GM12878 (cell line): ENCODE measurements at regions not wholly inside any gene's neighbourhood (a gene's known extent, or its start where the extent isn't known, plus 50 kb on each side); places are given as distances from the start of the nearest gene placed in this dataset.

Experiments used
- ATAC-seq: fragments of 200-7000 bp; cut with Tn5 transposase; 3 replicates; pipeline ENCODE4 v1.9.1; 2020; ENCODE audit warnings: mild to moderate bottlenecking, moderate library complexity
- BruUV-seq: library from RNA; stranded (reverse); fragments of 400-500 nt; replicated peaks from 2 replicates; lab custom pipeline; 2021; lab: Mats Ljungman, UMichigan
- CTCF ChIA-PET: fragments of 300-600 bp; sonication (Branson Sonifier 250); formaldehyde crosslinking; extraction: SDS; loops from one replicate; lab custom pipeline; 2021; ENCODE audit warnings: inconsistent platforms; lab: Yijun Ruan, JAX
- POLR2A ChIA-PET: fragments of 350-600 bp; formaldehyde crosslinking; extraction: SDS; loops from one replicate; lab custom pipeline; 2021; ENCODE audit warnings: inconsistent platforms; lab: Charles Lee
- RAD21 ChIA-PET: fragments of 300-600 bp; sonication (Branson Sonifier 250); formaldehyde crosslinking; loops from one replicate; lab custom pipeline; 2023; ENCODE audit warnings: antibody characterized with exemption; ENCODE audit not compliant: unreplicated experiment; lab: Charles Lee
- SMC1A ChIA-PET: fragments of 300-600 bp; sonication (Branson Sonifier 250); formaldehyde crosslinking; loops from one replicate; lab custom pipeline; 2023; ENCODE audit not compliant: unreplicated experiment, uncharacterized antibody; lab: Charles Lee
- DNase-seq: peaks from one replicate; pipeline ENCODE4 v3.0.0-alpha.2; 2011; ENCODE audit warnings: low read depth, low spot score
- FAIRE-seq: peaks from 3 replicates; lab custom pipeline; 2011; peaks lifted over from hg19 to GRCh38; lab: Jason Lieb, UNC
- H2AFZ ChIP-seq: 2 replicates; pipeline ENCODE4 v1.6.0; 2011; ENCODE audit warnings: low read depth, low read length, control low read depth; ENCODE audit not compliant: control insufficient read depth
- H3K27ac ChIP-seq: 2 replicates; pipeline ENCODE4 v1.5.1; 2011; ENCODE audit warnings: control low read depth; ENCODE audit not compliant: control insufficient read depth, insufficient read depth
- H3K27me3 ChIP-seq, 2 experiments: replicated peaks in 1 of 2; 2 replicates each; pipeline versions ENCODE4 v1.6.0 to v1.6.1; 2011; ENCODE audit warnings: low read length in 1 of 2; ENCODE audit not compliant: control insufficient read depth in 2 of 2, insufficient read depth in 2 of 2
- H3K36me3 ChIP-seq, 2 experiments: 2 replicates each; pipeline ENCODE4 v1.5.1; 2011; ENCODE audit warnings: low read length in 1 of 2; ENCODE audit not compliant: control insufficient read depth in 2 of 2, insufficient read depth in 2 of 2
- H3K4me1 ChIP-seq: 2 replicates; pipeline ENCODE4 v1.6.1; 2011; ENCODE audit warnings: mild to moderate bottlenecking, low read length, moderate library complexity, mixed read lengths; ENCODE audit not compliant: control insufficient read depth, insufficient read depth
- H3K4me2 ChIP-seq: 2 replicates; pipeline ENCODE4 v1.6.0; 2011; ENCODE audit warnings: control low read depth; ENCODE audit not compliant: control insufficient read depth, insufficient read depth
- H3K4me3 ChIP-seq: fragments of 200-600 bp; sonication (generic); 2 replicates; pipeline ENCODE4 v1.5.1; 2016
- H3K79me2 ChIP-seq: 2 replicates; pipeline ENCODE4 v1.6.0; 2011; ENCODE audit warnings: low read length; ENCODE audit not compliant: control insufficient read depth, insufficient read depth
- H3K9ac ChIP-seq: 2 replicates; pipeline ENCODE4 v1.8.0; 2011; ENCODE audit warnings: low read length, control low read depth, mixed read lengths; ENCODE audit not compliant: control insufficient read depth, insufficient read depth
- H3K9me3 ChIP-seq: replicated peaks from 3 replicates; pipeline ENCODE4 v1.5.1; 2011; ENCODE audit warnings: mild to moderate bottlenecking, low read length; ENCODE audit not compliant: control insufficient read depth, insufficient read depth
- H4K20me1 ChIP-seq: 2 replicates; pipeline ENCODE4 v1.6.0; 2011; ENCODE audit not compliant: control insufficient read depth, insufficient read depth
- CREM ChIP-seq: IDR thresholded peaks from 2 replicates; pipeline ENCODE4 v1.6.1; 2014; ENCODE audit warnings: antibody characterized with exemption, low read depth
- DPF2 ChIP-seq: fragments of 450-650 bp; IDR thresholded peaks from 2 replicates; pipeline ENCODE4 v1.6.1; 2017; ENCODE audit warnings: mild to moderate bottlenecking
- FOXM1 ChIP-seq: IDR thresholded peaks from 2 replicates; pipeline ENCODE4 v1.6.1; 2012; ENCODE audit warnings: low read depth, mild to moderate bottlenecking, inconsistent platforms, low read length, moderate library complexity
- MEF2A ChIP-seq: IDR thresholded peaks from 2 replicates; pipeline ENCODE4 v1.6.1; 2011; ENCODE audit warnings: low read depth, mild to moderate bottlenecking, low read length, moderate library complexity; ENCODE audit not compliant: insufficient read depth
- MEF2B ChIP-seq: fragments of 450-650 bp; IDR thresholded peaks from 2 replicates; pipeline ENCODE4 v1.6.1; 2018; ENCODE audit warnings: mild to moderate bottlenecking, moderate library complexity; ENCODE audit not compliant: partially characterized antibody, poor library complexity, severe bottlenecking
- PRDM15 ChIP-seq: fragments of 450-650 bp; formaldehyde crosslinking; IDR thresholded peaks from 2 replicates; pipeline ENCODE4 v1.4.0; 2020; ENCODE audit warnings: mild to moderate bottlenecking, moderate library complexity
- SMARCA5 ChIP-seq: fragments of 450-650 bp; IDR thresholded peaks from 2 replicates; pipeline ENCODE4 v1.6.1; 2017; ENCODE audit warnings: mild to moderate bottlenecking
- SREBF2 ChIP-seq: IDR thresholded peaks from 2 replicates; pipeline ENCODE4 v1.6.1; 2012; ENCODE audit warnings: mild to moderate bottlenecking, low read length
- SRF ChIP-seq, 2 experiments: IDR thresholded peaks; 2 replicates each; pipeline ENCODE4 v1.6.1; 2011; ENCODE audit warnings: low read depth in 2 of 2, low read length in 2 of 2, mild to moderate bottlenecking in 1 of 2, moderate library complexity in 1 of 2
- STAT1 ChIP-seq: fragments of 450-650 bp; conservative IDR thresholded peaks from 2 replicates; pipeline ENCODE4 v1.6.1; 2014; ENCODE audit warnings: antibody characterized with exemption, mild to moderate bottlenecking
- TCF12 ChIP-seq: IDR thresholded peaks from 2 replicates; pipeline ENCODE4 v1.6.1; 2011; ENCODE audit warnings: low read depth, mild to moderate bottlenecking, low read length
- ZNF384 ChIP-seq: IDR thresholded peaks from 2 replicates; pipeline ENCODE4 v1.6.1; 2012; ENCODE audit warnings: low read depth, mild to moderate bottlenecking, low read length, improper control_type of control experiment, borderline replicate concordance
- WGBS: methylation state at CpG from one replicate; pipeline ENCODE4 v1.1.6; 2016; ENCODE audit warnings: low lambda C conversion rate; ENCODE audit not compliant: insufficient replicate concordance, insufficient coverage; ENCODE audit errors: missing lambda C conversion rate; 5-methylcytosine and 5-hydroxymethylcytosine counted together
- in situ Hi-C: fragments of 300-500 bp; cut with MboI; formaldehyde crosslinking; loops from 9 replicates; pipeline ENCODE4 v1.14.3; 2018; ENCODE audit warnings: mixed read lengths
- intact Hi-C: fragments of 100-400 bp; cut with micrococcal nuclease; formaldehyde crosslinking; loops from one replicate; pipeline ENCODE4 v1.14.2; 2022; ENCODE audit not compliant: unreplicated experiment
- TF ChIP-seq, protein P1 (sequence below): fragments of 450-650 bp; IDR thresholded peaks from 2 replicates; pipeline ENCODE4 v1.6.1; 2016; ENCODE audit warnings: mild to moderate bottlenecking
- TF ChIP-seq, protein P2 (sequence below): fragments of 450-650 bp; IDR thresholded peaks from 2 replicates; pipeline ENCODE4 v1.6.1; 2016; ENCODE audit warnings: mild to moderate bottlenecking, moderate library complexity, borderline replicate concordance

DNA sequence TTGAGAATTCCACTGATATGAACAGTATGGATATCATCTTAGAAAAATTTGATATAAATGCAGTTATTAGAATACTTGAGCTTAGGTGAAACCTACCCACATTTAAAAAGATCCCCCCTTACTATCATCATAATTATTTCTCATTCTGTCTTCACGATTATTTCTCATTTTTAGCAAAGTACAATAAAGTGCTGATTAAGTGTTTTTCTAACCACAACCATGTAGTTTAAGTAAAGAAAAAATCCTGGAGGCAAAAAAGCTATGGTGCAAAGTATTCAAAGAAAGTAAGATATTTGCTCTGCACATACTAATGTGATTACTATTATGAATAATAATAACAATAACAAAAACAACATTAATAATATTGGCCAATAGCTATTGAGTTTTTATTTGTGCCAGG, 365.6 kb upstream of the PCDH7 start (continued):
- no peak for TF ChIP-seq PRDM15
- TF ChIP-seq, protein P1, sequence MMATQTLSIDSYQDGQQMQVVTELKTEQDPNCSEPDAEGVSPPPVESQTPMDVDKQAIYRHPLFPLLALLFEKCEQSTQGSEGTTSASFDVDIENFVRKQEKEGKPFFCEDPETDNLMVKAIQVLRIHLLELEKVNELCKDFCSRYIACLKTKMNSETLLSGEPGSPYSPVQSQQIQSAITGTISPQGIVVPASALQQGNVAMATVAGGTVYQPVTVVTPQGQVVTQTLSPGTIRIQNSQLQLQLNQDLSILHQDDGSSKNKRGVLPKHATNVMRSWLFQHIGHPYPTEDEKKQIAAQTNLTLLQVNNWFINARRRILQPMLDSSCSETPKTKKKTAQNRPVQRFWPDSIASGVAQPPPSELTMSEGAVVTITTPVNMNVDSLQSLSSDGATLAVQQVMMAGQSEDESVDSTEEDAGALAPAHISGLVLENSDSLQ, result no peak
- TF ChIP-seq SREBF2, result no peak

- ChIA-PET CTCF (no interaction called here), POLR2A (no interaction called here), SMC1A (interaction anchor here (0.6 kb wide), 1 partner anchor 33 kb away, joined by 3 read pairs; no protein-coding TSS in a partner anchor), RAD21 (no interaction called here)
- H3K27me3 ChIP-seq, result no peaks in the 10 kb centered on the region
- no peak overlapping the region for H3K4me3 ChIP-seq
- no TSS peak for BruUV-seq
- no peak overlapping the region for H3K27ac ChIP-seq
- WGBS, result 22% methylated on average over 2 of the region's 2 CpGs
- no peak overlapping the region for H3K9ac ChIP-seq
- H3K4me1 ChIP-seq, result no peaks in the 10 kb centered on the region
- no peaks in the 10 kb centered on the region for H3K36me3 ChIP-seq
- no peaks in the 10 kb centered on the region for H4K20me1 ChIP-seq
- H3K79me2 ChIP-seq, result no peaks in the 10 kb centered on the region
- no peaks in the 10 kb centered on the region for H3K9me3 ChIP-seq
- ATAC-seq (no peak), FAIRE-seq (no peak), DNase-seq (no peak)
- intact Hi-C loops, result no loop called here
- H2AFZ ChIP-seq, result no peak overlapping the region
- no peak overlapping the region for H3K4me2 ChIP-seq
- in situ Hi-C loops, result no loop called here
- TF ChIP-seq MEF2A (no peak), STAT1 (no peak), FOXM1 (no peak), TCF12 (no peak), SMARCA5 (no peak), CREM (no peak), ZNF384 (no peak), MEF2B (no peak), SRF (IDR thresholded peaks at IDR 0.05; ENCODE audit: low read depth in 2 of 2, low read length in 2 of 2) (no peak), DPF2 (no peak)
- TF ChIP-seq, protein P1, result no peak
- TF ChIP-seq, protein P2, sequence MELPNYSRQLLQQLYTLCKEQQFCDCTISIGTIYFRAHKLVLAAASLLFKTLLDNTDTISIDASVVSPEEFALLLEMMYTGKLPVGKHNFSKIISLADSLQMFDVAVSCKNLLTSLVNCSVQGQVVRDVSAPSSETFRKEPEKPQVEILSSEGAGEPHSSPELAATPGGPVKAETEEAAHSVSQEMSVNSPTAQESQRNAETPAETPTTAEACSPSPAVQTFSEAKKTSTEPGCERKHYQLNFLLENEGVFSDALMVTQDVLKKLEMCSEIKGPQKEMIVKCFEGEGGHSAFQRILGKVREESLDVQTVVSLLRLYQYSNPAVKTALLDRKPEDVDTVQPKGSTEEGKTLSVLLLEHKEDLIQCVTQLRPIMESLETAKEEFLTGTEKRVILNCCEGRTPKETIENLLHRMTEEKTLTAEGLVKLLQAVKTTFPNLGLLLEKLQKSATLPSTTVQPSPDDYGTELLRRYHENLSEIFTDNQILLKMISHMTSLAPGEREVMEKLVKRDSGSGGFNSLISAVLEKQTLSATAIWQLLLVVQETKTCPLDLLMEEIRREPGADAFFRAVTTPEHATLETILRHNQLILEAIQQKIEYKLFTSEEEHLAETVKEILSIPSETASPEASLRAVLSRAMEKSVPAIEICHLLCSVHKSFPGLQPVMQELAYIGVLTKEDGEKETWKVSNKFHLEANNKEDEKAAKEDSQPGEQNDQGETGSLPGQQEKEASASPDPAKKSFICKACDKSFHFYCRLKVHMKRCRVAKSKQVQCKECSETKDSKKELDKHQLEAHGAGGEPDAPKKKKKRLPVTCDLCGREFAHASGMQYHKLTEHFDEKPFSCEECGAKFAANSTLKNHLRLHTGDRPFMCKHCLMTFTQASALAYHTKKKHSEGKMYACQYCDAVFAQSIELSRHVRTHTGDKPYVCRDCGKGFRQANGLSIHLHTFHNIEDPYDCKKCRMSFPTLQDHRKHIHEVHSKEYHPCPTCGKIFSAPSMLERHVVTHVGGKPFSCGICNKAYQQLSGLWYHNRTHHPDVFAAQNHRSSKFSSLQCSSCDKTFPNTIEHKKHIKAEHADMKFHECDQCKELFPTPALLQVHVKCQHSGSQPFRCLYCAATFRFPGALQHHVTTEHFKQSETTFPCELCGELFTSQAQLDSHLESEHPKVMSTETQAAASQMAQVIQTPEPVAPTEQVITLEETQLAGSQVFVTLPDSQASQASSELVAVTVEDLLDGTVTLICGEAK, result no peak
Observed at GRCh38 chr4:30362436-30362835, 357.7 kb upstream of the PCDH7 start.
